NCI-H146 treated with DMSO at 0.1 percent for 48 hours (cell line): ENCODE measurements at regions not wholly inside any gene's neighbourhood (a gene's known extent, or its start where the extent isn't known, plus 50 kb on each side); places are given as distances from the start of the nearest gene placed in this dataset.

Experiments used
- DNase-seq: peaks from one replicate; lab custom pipeline; 2025; ENCODE audit not compliant: unreplicated experiment; lab: John Stamatoyannopoulos, UW

DNA sequence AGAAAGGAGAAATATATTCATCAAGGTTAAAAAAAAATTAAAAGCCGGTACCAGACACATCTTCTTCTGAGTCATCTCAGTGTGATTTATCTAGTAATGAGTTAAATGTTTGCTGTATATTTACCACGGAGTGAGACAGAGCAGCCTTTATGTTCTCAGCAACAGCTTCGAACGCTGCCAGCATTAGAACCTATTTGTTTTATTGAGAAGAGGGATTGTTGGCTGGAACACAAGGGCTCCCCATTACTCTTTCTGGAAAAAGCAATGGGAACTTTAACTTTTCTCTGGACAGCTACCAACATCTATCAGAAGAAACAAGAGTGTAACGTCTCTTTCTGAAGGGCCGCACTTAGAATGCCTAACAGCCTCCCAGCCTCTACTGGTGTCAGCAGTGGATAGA is 105.3 kb upstream of the TAB2 start:
- DNase-seq: no peak

DNA sequence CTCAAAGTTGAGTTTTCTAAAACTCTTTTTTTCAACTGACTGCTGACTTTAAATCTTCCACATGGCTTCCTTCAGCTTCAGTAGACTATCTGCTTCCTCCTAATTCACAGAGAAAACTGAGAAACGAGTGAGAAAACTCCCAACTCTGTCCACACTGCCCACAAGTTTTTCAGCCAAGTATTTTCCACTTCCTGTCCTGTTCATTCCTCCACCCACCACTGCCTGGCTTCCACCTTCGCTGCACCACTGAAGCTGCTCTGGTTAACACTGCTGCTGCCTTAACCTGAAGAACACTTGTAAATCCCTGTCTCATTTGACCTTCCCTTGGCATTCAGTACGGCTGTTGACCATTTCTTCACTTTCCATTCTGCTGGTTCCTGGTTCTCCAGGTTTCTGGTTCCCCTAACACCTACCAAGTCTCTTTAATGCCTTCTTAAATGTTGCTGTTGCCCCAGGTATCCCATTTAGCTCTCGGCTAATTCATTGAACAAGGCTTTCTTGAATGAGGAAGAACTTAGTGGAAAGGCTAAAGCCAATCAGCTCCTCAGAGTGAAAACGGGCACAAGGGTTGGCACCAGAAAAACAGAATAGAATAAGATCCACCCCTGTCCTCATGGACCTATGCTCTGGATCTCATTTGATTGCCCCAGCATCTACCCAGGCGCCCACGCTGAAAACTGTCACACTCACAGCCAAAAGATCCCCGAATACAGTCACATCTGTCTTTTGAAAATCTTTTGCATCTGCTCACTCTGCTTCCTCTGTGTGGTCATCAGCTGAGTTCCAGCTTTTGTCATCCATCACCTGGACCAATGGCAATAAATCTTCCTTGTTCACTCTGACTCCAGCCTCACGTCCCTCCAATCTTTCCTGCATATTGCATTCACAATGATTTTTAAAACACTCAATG is 104.4 kb upstream of the TAB2 start:
- no peak for DNase-seq

- DNase-seq: no peak
Observed at GRCh38 chr6:149213829-149214228, 103.7 kb upstream of the TAB2 start.

DNA sequence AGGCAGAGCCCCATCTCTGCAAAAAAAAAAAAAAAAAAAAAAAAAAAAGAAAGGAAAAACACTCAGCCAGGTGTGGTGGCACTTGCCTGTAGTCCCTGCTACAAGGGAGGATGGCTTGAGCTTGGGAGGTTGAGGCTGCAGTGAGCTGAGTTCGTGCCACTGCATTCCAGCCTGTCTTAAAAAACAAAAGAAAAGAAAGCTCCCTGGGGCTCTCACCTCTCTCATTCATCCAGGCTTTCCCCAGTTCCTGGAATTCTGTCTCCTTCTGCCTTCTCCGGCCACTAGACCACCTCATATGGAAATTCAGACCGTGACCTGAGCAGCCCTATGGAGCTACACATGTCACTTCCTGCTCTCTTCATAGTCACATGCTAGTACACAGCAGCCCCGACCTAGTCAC is 101.1 kb upstream of the TAB2 start:
- no peak for DNase-seq

GRCh38 chr6:149217466-149217888 is 100.0 kb upstream of the TAB2 start:
- no peak for DNase-seq

GRCh38 chr6:149218471-149218870 is 99.0 kb upstream of the TAB2 start:
- DNase-seq: no peak

DNA sequence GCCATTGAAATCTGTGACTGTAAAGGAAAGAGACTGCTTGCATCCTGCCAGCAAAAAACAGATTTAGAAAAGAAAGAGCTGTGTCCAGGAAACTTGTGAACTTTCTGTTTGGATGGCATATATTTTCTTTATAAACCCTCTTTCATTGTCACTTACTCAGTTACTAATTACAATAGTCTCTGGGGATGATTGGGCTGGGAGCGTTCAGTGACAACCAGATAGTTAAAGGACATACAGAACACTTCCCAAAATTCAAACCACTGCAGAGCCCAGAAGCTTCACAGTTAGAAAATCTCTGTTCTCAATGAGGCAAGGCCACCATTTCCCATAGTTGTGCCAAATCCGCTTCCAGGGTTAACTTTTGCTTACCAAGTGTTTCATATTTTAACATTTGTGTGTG is 98.6 kb upstream of the TAB2 start:
- DNase-seq: no peak

DNA sequence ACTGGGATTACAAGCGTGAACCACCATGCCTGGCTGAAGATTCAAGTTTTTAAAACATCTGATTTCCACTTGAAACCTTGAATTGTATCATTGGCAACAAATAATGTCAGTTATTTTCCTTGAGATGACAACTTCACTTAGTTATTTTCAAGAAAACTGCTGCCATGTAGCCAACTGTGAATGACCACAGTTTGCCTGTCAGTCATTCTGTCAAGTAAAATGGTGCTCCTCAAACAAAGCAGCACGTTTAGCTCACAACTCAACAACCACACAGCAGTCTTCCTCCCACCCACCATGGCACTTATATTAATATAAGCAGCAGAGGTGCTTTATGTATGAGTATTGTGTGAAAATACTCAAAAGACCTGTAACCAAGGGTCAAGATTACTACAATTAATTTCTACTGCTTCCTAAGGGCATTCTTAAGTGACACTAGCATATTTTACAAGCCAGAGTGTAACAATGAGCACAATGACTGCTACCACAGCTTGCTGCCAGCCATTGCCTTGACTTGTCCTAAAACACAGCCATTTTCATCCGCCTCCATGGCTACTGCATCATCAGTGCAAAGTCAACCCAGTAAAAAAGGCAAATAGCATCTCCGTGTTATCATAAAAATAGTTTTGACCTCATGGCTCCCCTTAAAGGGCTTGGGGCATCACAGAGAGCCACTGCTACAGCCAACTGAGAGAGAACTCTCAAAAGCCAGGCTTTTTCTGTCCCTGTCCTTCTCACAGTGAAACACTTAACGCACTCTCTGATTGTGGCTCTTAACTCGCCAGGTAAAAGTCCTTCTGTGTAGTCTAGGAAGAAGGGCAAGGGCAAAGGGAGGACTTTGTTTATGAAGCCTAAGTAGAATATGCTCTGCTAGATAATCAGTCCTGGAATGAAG is 96.4 kb upstream of the TAB2 start:
- DNase-seq: no peak

DNA sequence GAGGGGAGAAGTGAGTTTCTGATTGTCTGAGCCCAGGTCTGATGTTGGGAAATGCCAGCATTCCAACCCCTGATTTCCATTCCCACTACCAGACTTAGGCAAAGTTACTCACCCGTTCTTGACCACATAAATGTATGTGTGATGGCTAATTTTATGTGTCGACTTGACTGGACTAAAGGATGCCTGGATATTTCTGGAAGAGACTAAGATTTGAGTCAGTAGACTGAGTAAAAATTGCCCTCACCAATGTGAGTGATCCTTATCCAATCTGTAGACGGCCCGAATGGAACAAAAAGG is 95.8 kb upstream of the TAB2 start:
- DNase-seq: no peak

- DNase-seq: no peak
Observed at GRCh38 chr6:149223120-149223903, 94.2 kb upstream of the TAB2 start.

- DNase-seq: no peak
Observed at GRCh38 chr6:149223904-149224351, 93.6 kb upstream of the TAB2 start.

DNA sequence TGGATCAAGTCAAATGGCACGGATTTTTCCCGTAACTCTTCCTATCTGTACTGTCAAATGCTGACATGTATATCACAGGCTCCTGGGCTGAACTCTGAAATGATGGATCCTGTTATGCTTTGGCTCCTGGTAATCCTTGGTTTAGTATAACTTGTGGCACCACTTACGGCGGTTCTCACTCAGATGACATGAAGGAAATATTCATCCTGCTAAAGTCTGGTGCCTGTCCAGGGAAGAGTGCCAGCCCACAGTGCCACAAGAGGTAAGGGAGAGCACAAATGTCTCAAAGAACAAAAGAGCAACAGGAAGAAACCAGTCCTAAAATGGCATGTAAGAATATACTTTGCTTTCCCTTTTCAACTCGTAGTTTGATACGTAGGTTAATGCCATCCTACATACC is 93.1 kb upstream of the TAB2 start:
- no peak for DNase-seq

- DNase-seq: no peak
Observed at GRCh38 chr6:149225370-149225769, 92.1 kb upstream of the TAB2 start.

DNA sequence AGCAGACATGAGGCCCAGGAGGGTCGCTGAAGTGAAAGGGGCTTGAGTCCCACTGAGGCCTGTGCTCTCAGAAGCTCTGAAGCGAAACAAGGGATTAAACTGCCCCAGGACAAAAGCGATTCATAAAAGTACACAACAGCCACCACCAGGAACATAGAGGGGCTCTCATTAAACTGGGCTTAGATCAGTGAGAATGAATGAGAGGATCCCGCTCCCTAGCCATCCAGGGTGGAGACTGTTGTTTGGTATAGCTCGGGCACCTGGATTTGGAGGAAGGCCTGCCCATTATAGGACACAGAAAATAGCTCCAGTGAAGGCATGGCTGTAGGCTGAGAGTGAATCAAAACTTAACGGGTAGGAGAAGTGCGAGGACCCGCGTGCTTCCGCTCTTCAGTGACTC is 91.6 kb upstream of the TAB2 start:
- no peak for DNase-seq

DNA sequence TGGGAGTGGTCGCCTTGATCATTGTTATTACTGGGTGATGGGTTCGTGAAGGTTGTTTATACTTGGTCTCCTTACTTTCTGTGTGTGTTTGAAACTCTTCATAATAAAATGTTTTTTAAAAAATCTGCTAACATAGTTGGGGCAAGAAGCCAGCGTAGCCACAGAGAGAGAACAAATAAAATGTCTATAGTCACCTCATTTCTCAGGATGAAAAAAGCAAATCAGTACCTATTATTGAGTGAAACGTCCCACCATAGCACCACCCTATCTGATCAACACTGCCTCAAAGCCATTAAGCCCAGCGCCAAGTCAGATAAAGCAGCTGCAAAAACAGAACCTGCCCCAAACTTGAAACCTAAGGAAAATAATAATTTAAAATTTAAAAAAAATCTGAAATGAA is 89.7 kb upstream of the TAB2 start:
- no peak for DNase-seq

DNA sequence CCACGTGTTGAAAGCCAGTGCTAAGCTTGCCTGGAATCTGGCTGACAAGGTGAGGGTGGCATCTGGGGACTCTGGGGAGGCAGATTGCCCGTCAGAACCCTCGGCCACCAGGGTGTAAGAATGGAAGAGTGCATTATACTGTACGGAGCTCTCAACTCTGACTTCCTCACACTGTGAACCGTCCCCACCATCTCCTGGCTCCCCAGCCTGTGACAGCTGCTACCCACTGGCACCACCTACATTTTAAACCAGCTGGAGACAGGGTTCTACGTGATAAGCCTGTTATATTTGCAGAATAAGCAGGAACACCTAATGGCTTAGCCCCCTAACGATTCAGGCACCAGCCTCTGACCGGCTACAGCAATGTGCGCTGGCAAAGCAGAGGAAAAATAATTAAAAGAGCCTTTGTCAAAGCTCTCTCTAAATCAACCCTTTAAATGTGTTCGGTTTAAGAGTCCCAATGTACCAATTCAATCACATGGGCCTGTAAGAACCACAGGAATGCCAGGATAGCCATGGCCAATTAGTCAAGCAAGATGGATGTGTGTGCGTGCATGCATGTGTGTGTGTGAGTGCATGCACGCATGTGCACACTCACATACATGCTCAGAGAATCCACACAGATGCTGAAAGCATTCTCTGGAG is 89.1 kb upstream of the TAB2 start:
- no peak for DNase-seq

- DNase-seq: no peak
Observed at GRCh38 chr6:149229096-149229495, 88.4 kb upstream of the TAB2 start.

DNA sequence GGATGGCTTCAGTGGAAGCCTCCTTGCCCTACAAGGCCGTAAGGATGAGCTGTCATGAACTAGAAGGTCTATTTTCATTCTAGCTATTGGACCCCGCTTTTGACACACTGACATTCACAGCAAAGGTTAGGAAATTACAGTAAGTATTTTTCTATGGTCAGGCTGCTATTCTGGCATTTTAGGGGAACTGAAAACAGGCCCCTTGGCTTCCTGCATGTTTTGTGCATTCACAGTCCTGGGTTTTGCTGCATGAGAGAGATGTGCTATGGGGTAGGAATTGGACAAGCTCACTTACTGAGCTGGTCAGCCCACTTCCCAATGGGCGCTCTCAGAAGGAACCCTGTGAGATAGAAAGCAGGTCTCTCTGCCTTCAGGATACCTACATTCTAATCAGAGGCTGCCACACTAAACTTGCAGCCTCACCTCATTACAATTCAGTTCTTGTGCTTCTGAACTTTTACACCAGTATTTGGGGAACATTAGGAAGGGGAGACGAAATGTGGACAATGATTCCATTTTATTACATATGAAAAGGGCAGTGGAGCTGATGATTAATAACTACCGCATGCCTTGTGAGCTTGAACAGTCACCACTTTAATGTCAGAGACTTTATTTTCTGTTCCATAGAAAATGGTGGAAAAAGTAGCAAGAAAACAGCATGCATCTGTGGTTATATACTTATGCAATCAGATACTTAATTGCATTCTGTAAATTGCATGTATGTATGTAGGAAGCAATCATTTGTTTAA is 86.6 kb upstream of the TAB2 start:
- no peak for DNase-seq

DNA sequence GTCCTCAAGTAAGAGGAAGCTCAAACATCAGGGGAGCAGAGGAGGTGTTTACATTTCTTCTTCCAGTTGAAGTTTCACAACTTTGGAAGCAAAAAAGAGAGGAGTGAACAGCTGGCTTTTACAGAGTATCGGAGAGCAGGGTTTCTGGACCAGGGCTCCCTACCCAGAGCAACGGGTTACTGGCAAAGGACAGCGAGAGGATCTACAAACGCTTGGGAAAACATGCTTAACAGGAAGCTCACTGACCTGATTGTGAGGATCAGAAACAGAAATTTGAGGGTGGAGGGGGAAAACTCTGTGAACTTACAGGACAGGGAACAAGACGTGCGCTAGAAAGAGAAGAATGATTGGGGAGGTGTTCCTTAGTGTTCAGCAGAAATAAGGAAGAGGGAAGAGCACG is 85.7 kb upstream of the TAB2 start:
- no peak for DNase-seq

- DNase-seq: peak; percentile 25
Observed at GRCh38 chr6:149233056-149233715, 84.3 kb upstream of the TAB2 start.
